GM19328 (cell line): ENCODE measurements at regions not wholly inside any gene's neighbourhood (a gene's known extent, or its start where the extent isn't known, plus 50 kb on each side); places are given as distances from the start of the nearest gene placed in this dataset.

ENCODE experiments used
- ATAC-seq: cut with Tn5 transposase; IDR thresholded peaks from one replicate; pipeline ENCODE4 v1.9.1; 2021; ENCODE audit warnings: mild to moderate bottlenecking, moderate library complexity; ENCODE audit not compliant: unreplicated experiment

GRCh38 chr5:28517691-28518090, 1479.3 kb upstream of the CDH9 start:
- no peak for ATAC-seq

GRCh38 chr5:28516722-28517121, 1478.3 kb upstream of the CDH9 start:
- ATAC-seq: no peak

- ATAC-seq: no peak
Measured at GRCh38 chr5:28512648-28513047, 1474.3 kb upstream of the CDH9 start.

GRCh38 chr5:28505121-28505520, 1466.7 kb upstream of the CDH9 start:
- no peak for ATAC-seq

GRCh38 chr5:28500511-28500910, 1462.1 kb upstream of the CDH9 start:
- no peak for ATAC-seq

GRCh38 chr5:28499766-28500290, 1461.4 kb upstream of the CDH9 start:
- no peak for ATAC-seq

- ATAC-seq: no peak
Measured at GRCh38 chr5:28495876-28496275, 1457.5 kb upstream of the CDH9 start.

GRCh38 chr5:28493456-28493855, 1455.1 kb upstream of the CDH9 start:
- ATAC-seq: no peak

- ATAC-seq: no peak
Measured at GRCh38 chr5:28488752-28489151, 1450.4 kb upstream of the CDH9 start.

- no peak for ATAC-seq
Measured at GRCh38 chr5:28483327-28484025, 1445.1 kb upstream of the CDH9 start.

GRCh38 chr5:28473531-28474107, 1435.2 kb upstream of the CDH9 start:
- ATAC-seq: no peak

GRCh38 chr5:28468166-28468565, 1429.8 kb upstream of the CDH9 start:
- ATAC-seq: no peak

GRCh38 chr5:28463728-28464127, 1425.3 kb upstream of the CDH9 start:
- ATAC-seq: no peak

- no peak for ATAC-seq
Measured at GRCh38 chr5:28451483-28451882, 1413.1 kb upstream of the CDH9 start.

- ATAC-seq: no peak
Measured at GRCh38 chr5:28450997-28451396, 1412.6 kb upstream of the CDH9 start.

- ATAC-seq: no peak
Measured at GRCh38 chr5:28448791-28449190, 1410.4 kb upstream of the CDH9 start.

- ATAC-seq: no peak
Measured at GRCh38 chr5:28430565-28431178, 1392.3 kb upstream of the CDH9 start.

GRCh38 chr5:28421141-28421540, 1382.8 kb upstream of the CDH9 start:
- ATAC-seq: no peak

GRCh38 chr5:28415791-28416443, 1377.5 kb upstream of the CDH9 start:
- ATAC-seq: no peak

GRCh38 chr5:28414619-28415018, 1376.2 kb upstream of the CDH9 start:
- ATAC-seq: no peak

- ATAC-seq: no peak
Measured at GRCh38 chr5:28408651-28409050, 1370.3 kb upstream of the CDH9 start.

GRCh38 chr5:28408186-28408585, 1369.8 kb upstream of the CDH9 start:
- ATAC-seq: no peak
